ENCODE measurements at regions not wholly inside any gene's neighbourhood (a gene's known extent, or its start where the extent isn't known, plus 50 kb on each side); places are given as distances from the start of the nearest gene placed in this dataset.

DNA sequence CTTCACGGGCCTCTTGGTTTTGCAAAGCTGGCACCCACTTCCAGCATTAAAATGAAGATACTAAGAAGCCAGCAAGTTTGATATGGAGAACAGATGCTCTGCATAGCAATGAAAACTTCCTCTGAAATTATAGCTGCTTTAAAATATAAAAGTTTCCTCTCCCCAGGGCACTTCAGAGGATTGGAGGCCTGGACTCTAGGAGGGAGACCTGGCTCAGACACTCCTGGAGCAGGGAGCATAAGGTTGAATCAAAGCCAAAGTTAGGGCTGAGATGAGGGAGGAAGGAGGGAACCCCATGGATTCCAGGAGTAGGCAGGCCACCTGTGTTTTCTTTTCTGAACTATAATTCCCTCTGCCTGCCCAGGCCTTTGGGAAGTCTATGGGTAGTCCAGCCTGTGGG lies 176.0 kb upstream of the RPL38 start:
- no peak for DNase-seq

DNA sequence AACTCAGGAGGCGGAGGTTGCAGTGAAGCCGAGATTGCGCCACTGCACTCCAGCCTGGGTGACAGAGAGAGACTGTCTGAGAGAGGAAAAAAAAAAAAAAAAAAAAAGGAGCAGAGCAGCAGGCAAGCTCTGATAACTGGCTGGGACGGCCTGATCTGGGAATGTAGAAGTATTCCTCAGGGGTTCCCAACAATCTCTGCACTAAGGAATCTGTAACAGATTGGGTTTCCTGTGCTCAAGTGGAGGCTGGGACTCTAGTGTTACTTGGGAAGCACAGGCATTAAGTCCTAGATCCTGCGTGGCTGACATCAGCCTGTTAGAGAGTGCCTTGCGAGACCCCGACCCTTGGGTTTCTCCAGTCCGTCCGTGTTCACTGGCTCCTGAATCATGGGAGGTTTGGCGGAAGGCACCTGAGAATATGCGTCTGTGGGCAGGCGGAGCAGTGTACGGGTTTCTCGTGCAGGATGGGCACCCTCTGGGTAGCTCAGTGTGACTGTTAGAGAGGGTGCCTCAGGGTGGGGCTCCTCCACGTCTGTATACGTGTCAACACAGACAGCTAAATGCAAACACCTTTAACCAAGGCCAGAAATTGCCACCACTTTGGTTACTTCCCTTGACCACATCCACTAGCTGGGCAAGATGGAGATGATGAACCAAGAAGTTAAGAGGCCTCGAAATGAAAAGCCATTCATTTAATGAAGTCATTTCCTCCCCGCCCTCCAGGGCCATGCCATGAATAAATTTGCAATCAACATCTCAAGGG lies 174.9 kb upstream of the RPL38 start:
- peak; percentile 54 for DNase-seq

DNA sequence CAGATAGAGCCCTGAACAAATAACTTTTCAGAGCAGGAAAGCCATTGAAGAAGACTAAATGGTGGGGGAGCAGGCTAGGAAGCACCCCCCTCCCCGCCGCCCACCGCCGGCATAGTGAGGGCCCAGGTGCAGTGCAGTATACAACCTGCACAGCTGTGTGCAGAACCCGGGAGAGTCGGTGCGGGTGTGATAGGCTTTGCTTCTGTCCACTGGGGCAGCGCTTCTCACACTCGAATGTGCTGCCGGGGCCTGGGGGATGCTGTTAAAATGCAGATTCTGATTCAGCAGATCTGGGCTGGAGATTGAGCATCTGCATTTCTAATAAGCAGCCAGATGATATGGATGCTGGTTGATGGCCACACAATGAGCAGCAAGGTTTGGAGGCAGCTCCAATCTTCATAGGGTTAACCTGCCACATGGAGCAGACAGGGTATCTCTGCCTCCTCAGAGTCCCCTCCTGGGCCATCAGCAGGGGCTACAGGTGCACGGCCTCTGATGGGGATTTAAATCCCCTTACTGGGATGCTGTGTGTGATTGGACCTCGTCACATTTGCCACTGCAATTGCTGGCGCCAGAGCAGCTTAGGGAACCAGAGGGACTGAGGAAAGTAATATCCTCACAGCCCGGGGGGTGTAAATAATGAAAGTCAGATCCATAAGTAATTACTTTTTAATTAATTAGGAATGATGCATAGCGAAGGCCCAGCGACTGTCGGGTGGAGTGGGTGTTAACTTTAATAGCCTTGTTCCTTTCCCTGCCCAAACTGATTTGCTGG lies 172.0 kb upstream of the RPL38 start:
- DNase-seq = no peak

DNA sequence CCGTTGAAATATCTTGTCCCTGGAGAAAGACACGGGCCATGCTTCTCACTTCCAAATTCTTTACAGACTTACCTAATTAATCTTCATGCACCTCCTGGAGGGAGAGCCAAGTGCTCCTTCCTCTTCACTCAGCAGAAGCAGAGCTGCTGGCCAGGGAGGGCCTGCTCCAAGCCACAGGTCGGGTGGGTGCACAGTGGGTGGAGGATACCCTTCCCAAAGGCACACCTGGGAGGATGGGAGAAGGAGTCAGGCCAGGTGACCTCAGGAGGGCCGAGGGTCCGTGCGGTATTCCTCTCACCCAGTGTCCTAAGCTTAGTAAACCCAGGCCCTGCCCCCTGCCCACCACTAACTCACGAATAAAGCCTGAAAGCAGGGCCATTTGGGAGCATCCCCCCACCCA lies 171.3 kb upstream of the RPL38 start:
- no peak for DNase-seq

DNA sequence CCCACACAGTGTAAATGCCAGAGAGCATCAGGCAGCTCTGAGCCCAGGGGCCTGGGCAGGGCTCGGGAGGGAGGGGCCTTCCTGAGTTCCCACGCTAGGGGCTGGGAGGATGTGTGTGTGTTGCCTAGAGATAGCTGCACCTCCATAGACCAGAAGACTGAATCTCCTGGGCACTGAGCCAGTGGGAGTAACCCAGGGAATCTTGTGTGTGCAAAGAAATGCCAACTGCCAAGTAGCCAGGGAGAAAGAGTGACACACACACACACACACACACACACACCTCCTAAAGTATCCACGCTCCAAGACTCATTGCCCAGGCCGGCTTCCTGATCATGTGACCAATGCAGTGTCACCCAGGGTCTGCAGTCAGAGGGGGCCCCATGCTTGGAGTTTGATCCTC lies 166.2 kb upstream of the RPL38 start:
- peak; percentile 65 for DNase-seq

DNA sequence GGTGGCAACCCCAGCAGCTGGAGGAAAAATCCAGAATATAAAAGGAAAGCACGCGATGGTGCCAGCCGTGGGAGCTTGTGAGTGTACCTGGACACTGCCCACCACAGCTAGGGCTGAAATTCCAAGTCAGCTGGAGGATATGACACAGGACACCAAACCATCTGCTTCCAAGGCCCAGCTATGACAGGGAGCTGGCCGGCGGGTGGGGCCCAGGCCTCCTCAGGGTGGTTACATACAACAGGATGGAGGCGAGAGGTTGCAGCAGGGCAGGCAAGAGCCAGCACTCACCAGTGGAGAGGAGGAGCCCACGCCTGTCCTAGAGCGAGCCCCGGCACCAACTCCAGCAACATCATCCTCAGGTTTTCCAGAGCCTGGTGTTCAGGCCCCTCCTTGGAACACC lies 163.2 kb upstream of the RPL38 start:
- DNase-seq = no peak

DNA sequence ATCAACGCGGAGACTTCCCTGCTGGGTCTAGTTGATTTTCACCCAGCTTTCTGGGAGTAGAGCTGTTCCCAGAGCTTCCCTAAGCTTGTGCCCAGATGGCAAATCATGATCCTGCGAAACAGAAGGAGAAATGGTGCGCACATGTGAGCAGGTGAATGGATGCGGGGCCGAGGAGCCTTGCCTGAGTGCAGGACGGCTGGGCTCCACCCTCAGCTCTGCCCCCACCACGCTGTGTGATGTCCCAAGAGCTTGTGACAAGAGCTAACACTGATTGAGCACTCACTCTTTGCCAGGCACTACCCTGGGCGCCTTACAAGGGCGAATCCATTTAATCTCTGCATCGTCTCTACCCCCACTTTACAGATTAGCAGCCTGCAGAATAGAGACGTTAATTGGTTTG lies 162.7 kb upstream of the RPL38 start:
- DNase-seq = no peak

DNA sequence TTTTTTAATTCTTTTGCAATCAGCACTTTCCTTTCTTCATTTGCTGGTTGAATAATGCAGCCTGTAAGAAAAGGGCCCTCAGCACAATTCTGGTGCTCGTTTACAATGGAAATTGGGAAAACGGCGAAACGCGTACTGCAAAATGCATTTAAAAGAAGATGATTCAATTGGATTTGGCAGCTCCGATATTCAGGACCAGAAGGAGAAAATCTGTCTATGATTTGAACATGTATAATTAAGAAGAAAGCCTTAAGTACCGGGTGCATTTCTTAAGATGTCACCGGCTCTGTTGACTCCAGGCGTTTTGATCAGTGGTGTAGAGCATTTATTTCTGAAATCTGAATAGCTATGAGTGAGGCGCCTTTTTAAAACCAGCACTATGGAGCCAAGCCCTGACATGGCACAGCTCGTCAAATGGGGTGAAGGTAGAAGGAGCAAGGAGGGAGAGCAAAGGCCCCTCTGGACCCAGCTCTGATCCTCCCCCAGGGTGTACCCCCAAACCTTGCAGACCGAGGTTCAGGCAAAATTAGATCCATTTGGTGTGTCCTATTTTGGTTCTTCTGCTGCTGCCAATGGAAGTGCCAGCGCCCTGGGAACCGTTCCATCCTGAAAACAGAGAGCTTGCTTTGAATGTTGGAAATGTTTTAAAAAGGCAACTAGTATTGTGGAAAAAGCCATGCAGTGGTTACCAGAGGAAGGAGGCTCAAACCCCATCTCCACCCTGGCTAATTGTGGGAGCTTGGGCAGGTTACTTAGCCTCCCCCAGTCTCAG lies 161.4 kb upstream of the RPL38 start:
- DNase-seq = no peak

DNA sequence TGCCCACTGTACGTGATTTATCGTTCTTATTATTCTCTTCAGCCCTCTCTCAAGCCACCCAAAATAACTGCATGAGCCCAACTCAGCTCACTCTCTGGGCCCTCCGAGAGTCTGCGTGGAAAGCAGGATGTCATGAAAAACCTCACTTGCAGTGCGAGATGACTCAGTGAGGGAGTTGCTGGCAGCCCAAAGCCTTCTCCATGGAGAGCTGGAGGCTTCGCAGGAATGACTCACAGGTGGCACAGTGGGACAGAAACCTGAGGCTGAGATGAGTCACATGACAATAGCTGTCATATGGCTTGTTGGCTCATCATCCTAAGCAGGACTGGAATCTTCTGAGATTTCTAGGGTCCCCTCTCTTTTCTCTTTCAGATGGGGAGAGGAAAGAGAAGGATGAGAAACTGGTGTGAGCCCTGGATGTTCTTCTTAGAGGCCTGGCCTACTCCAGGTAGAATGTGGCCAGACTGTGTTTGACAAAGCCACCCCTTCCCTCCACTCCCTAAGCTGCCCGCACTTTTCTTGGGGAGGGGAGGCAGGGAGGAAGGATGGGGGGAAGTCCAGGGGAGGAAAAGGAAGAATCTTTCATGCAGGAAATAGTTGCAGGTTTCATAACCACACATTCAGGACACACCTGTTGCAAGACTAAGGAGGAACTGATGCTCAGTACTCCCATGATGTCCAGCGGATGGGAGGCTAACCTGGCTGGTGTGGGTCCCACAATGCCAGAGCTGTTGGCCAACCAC lies 160.6 kb upstream of the RPL38 start:
- no peak for DNase-seq

DNA sequence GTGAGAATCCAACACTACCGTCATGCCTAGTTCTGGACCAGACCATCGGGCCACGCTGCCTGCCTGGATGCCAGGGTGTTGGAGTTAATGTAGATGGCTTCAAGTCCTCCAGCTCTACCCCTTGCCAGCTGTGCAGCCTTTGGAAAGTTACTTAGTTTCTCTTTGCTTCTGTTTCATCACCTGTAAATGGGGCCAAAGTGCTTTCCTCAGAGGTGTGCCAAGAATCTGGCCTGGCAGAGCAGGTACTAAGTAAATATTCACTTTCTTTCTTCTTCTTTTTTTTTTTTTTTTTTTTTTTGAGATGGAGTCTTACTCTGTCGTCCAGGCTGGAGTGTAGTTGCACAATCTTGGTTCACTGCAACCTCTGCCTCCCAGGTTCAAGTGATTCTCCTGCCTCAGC lies 159.5 kb upstream of the RPL38 start:
- DNase-seq = no peak

DNA sequence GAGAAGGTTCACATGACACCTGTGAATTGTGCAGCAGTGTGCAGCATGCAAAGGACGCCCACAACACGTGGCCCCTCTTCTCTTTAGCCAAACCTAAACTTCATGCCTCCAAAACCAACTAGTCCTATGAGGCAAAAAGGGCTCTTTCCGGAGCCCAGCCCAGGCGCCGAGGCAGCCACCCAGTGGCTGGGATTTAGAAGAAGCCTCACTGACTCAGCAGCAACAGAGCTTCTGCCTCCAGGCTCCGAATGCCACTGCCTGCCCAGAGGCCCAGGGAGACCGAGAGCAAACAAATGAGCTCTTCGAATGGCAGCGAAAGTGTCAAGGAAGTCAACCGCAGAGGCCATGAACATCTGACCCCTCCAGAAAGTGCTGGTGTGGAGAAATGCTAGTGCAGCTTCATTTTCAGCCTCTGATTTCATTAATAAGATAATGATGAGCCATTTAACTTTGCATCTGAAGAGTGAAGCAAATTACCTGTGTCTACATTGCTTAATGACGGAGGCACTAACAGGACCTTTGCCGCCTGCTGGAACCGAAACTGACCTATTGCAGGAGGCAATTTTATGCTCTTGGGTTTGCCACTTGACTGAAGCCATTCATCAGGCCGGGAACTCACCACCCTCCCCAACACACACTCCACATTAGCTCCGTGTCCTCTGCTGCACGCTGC lies 157.7 kb upstream of the RPL38 start:
- no peak for DNase-seq

DNA sequence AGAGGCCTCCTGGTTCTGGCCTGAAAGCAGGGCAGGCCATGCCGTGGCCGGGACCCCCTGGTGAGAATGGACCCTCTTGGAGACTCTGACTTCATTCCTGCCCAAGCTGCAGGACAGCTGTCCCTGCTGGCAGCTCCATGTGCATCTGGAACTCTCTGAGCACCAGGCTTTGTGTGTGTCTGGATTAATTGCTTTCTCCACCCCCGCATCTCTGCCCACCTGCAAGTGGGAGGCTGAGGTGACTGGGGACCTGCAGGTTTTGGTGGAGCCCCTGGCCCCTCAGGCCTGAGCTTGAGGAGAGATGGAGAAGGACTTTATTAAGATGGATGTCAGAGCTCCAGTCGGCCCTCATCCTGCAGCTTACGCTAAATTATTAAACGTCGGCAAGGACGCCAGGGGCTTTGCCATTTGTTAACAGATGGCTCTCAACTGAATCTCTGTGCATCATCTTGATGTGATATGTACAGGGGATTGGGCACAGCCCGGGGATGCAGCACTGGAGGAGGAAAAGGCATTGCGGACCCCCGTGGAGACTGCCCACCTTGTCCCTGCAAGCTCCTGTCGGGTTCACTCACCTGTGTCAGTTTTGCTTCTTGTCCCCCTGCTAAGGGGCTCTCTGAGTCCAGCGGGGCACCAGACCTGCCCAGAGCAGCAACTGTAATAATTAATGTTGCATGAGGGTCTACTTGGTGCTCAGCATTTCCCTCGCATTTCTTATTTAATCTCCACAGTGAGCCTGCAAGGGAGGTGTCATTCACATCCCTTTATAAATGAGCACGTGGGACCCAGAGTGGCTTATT lies 154.1 kb upstream of the RPL38 start:
- no peak for DNase-seq

DNA sequence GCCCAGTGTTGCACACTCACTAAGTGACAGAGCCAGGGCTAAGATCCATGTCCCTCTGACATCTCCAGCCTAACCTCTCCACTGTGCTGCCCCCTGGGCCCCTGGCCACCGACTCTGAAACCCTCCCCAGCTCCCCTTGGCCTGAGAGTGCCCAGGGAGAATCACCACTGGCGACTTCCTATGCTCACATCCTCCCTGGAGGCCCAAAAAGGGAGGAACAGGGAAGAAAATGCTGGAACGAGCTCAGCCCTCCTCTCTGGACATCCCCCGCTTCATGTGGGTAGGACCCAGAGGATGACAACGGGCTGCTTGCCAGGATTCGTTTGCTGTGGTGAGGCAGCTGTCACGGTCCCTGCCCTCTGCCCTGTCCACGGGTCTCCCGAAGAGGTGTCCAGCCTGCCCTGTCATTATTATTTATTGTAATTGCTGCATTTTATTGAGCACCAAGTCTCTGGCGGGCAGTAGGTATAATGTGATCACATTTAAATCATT lies 153.5 kb upstream of the RPL38 start:
- no peak for DNase-seq

DNA sequence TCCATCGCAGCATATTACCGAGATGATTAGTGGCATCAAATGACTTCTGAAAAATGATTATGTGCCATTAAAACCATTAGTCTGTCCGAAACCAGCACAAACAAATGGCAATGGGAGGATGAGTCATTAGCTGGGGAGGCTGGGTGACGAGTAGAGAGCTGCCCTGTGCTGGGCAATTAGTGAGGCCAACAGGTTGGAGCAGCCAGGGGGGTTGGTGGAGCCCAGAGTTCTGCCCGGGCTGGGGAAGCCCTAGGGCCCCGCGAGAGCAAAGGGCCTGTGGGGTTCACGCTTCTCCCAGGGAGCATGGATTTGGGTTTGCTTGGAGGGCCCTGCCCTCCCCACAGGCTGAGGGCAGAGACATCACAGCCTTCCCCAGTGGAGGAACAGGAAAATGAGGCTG lies 152.1 kb upstream of the RPL38 start:
- DNase-seq = no peak

DNA sequence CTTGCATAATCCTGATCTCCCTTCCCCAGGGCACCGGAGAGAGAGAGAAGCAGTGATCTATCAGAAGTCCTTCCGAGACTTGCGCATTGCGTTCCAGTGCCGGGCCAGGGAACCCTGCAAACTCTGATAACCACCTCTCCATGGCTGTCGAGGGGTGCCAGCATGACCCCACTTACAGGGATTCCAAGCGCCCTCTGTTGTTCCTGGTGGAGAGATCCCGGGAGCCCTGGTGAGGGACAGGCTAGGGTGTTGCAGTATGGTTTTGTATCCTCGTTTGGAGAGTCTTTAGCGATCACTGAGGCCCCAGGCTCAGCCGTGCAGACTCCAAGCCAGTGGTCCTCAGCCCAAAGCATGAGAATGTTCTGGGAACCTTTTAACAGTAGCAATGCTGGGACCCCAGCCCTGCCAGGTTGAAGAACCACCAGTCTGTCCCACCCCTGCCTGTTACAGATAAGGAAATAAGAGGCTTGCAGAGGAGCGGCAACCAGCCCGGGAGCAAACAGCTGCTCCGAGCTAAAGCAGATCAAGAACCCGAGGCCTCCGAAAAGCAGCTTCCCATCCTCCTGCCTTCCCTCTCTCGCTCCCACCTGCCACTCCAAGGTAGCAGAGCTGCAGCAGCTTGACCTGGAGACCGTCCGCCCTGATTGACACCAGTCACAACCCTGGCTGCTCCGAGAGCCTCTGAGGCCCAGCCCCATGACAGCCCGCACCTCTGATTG lies 150.3 kb upstream of the RPL38 start:
- no peak for DNase-seq

DNA sequence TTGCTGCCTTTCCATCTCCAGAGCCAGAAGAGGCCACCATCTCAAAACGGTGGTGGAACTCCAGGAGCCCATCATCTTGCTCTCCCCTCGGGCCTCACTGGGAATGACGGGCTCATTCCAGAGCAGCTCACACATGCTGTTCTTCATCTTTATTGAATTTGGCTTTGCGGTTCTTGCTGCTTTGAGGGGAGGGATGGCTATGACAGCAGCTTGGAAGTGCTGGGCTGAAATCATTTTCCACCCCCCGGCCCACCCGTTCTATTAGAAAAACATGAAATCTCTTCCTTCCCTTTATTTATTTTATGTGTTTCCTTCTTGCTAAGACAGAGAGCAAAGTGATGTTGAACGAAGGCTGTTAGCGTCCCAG lies 149.8 kb upstream of the RPL38 start:
- DNase-seq = no peak

DNA sequence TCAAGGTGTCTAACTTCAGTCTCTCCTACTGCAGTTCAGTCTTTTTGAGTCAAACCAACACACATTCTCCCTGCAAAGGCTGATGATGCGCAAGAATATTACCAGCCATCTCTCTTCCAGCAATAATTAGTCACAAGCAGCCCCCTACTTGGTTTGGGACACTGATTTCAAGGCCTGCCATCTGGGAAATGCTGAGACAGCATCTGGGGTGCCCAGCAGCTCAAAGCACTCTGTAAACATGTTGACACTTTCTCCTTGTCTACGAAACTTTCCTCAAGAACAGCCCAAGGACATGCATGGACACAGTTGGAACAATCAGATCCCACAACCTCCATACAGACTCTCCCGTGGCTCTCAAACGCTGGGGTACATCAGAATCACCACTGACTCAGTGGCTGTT lies 149.2 kb upstream of the RPL38 start:
- DNase-seq = no peak

DNA sequence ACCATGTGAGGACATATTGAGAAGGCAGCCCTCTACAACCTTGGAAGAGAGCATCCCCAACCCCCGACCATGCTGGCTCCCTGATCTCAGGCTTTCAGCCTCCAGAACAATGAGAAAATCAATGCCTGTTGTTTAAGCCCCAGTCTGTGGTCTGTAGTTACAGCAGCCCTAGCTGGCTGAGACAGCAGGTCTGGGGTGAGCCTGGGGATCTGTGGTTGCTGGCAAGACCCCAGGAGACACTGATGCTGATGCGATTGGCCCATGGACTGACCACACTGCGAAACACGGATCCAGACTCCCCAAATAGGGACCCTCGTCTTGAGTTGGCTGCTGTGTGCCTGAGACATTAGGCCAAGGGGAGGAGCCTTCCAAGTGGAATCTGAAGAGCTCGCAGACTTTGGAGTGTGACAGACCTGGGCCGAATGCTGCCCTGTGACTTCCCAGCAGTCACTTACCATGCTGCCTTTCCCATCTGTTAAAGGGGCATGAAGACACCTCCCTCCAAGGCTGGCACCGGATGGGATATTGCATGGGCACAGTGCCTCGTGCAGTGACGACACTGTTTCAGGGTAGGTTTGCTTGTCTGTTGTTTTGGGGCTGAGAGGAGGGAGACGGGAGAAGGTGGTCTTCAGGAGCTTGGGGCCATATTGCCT lies 147.8 kb upstream of the RPL38 start:
- no peak for DNase-seq

DNA sequence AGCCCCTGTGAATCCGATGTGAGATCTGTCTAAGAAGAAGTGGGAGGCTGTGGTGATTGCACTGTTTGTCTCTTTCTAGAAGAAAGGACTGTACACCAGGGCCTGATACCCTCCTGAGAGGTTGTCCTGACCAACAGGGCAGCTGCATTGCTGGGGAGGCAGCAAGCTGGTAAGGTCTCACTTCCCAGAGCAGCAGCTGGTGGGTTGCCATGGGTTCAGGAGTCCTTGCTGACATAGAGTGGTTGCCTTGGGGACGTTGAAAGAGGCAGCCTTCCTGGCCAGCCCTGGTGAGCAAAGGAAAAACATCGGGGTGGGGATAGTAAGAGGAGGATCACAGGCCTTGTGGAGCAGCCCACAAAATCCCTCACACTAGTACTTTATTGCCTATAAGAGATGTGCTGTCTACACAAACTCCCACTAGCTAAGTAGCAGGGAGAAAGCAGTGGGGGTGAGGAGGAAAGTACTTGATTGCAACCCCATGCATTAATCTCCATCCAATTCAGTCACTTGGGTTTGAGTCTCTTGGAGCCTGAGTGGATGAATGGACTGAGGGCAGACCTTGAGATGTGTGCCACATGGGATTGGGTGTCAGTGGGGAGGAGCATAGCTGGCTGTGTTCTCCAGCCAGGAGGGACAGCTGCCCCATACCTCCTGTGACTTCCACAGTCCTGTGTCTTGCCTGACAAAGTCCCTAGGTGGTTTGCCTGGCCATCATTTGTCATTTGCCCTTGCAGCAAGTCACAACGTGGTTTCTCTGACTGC lies 143.8 kb upstream of the RPL38 start:
- no peak for DNase-seq

DNA sequence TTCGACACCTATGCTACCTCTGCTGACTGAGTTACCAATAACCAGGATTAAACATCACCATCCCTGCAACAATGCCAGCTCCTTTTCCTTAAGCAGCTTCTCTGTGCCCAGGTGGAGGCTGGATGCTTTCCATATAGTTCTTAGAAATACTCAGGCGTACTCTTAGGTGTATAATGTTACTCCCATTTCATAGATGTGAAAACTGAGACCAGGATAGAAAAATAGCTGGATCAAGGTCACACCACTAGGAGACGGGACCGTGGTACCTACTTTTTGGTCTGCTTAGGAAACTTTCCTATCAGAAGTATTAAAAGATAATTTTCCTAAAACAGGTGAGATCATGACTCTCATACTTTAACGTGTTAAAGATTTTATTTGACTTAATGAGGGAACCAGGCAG lies 141.7 kb upstream of the RPL38 start:
- DNase-seq = no peak
